Tibial nerve (tissue), 3 donors: ENCODE measurements at regions not wholly inside any gene's neighbourhood (a gene's known extent, or its start where the extent isn't known, plus 50 kb on each side); places are given as distances from the start of the nearest gene placed in this dataset.

Experiments used
- POLR2A ChIP-seq, 2 donors: fragments of 450-650 bp; IDR thresholded peaks; one replicate each; pipeline ENCODE4 v1.6.1; 2017; ENCODE audit warnings: antibody characterized with exemption in 2 of 2, mild to moderate bottlenecking in 2 of 2, moderate library complexity in 2 of 2
- TF ChIP-seq, protein P1 (sequence below), 5 experiments: fragments of 200-600 bp in 3 of 5; fragments of 450-650 bp in 2 of 5; sonication (generic) in 3 of 5; IDR thresholded peaks; one replicate each; pipeline ENCODE4 v1.5.1; 2016 to 2019; ENCODE audit warnings: antibody characterized with exemption in 5 of 5, mild to moderate bottlenecking in 3 of 5, moderate library complexity in 2 of 5

- TF ChIP-seq, protein P1, sequence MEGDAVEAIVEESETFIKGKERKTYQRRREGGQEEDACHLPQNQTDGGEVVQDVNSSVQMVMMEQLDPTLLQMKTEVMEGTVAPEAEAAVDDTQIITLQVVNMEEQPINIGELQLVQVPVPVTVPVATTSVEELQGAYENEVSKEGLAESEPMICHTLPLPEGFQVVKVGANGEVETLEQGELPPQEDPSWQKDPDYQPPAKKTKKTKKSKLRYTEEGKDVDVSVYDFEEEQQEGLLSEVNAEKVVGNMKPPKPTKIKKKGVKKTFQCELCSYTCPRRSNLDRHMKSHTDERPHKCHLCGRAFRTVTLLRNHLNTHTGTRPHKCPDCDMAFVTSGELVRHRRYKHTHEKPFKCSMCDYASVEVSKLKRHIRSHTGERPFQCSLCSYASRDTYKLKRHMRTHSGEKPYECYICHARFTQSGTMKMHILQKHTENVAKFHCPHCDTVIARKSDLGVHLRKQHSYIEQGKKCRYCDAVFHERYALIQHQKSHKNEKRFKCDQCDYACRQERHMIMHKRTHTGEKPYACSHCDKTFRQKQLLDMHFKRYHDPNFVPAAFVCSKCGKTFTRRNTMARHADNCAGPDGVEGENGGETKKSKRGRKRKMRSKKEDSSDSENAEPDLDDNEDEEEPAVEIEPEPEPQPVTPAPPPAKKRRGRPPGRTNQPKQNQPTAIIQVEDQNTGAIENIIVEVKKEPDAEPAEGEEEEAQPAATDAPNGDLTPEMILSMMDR (IDR thresholded peaks at IDR 0.05) = no peak
- TF ChIP-seq POLR2A (IDR thresholded peaks at IDR 0.05) = no peak
These were observed 361.6 kb upstream of the SULF2 start for GRCh38 chr20:48146877-48147276.
